SK-N-SH treated with all-trans-retinoic acid at 6 μM for 48 hours (cell line): ENCODE measurements at regions not wholly inside any gene's neighbourhood (a gene's known extent, or its start where the extent isn't known, plus 50 kb on each side); places are given as distances from the start of the nearest gene placed in this dataset.

Source experiments
- ATAC-seq: fragments of 200-7000 bp; cut with Tn5 transposase; 3 replicates; pipeline ENCODE4 v1.9.1; 2020; ENCODE audit warnings: mild to moderate bottlenecking, moderate library complexity
- BACH2 ChIP-seq: fragments of 250-450 bp; sonication (Bioruptor Pico); IDR thresholded peaks from 2 replicates; pipeline ENCODE4 v1.9.0; 2021; ENCODE audit warnings: mild to moderate bottlenecking, borderline replicate concordance
- CSDC2 ChIP-seq: fragments of 250-450 bp; sonication (Bioruptor Pico); IDR thresholded peaks from 2 replicates; pipeline ENCODE4 v1.5.0; 2020; ENCODE audit warnings: mild to moderate bottlenecking, moderate library complexity
- CSRNP3 ChIP-seq: fragments of 250-450 bp; sonication (Bioruptor Pico); IDR thresholded peaks from 2 replicates; pipeline ENCODE4 v1.5.1; 2021; ENCODE audit warnings: mild to moderate bottlenecking, moderate library complexity
- ESRRG ChIP-seq: fragments of 250-450 bp; sonication (Bioruptor Pico); IDR thresholded peaks from 2 replicates; pipeline ENCODE4 v1.6.1; 2021; ENCODE audit warnings: mild to moderate bottlenecking
- GLIS3 ChIP-seq: fragments of 250-450 bp; sonication (Bioruptor Pico); IDR thresholded peaks from 2 replicates; pipeline ENCODE4 v1.5.0; 2020; ENCODE audit warnings: mild to moderate bottlenecking, moderate library complexity
- ISL1 ChIP-seq: fragments of 250-450 bp; sonication (Bioruptor Pico); IDR thresholded peaks from 2 replicates; pipeline ENCODE4 v2.1.2; 2022; ENCODE audit warnings: mild to moderate bottlenecking, moderate library complexity
- OSR1 ChIP-seq: fragments of 250-450 bp; sonication (Bioruptor Pico); IDR thresholded peaks from 2 replicates; pipeline ENCODE4 v1.8.0; 2022; ENCODE audit warnings: moderate library complexity, mild to moderate bottlenecking, inconsistent platforms
- POU6F1 ChIP-seq: fragments of 250-450 bp; sonication (Bioruptor Pico); IDR thresholded peaks from 2 replicates; pipeline ENCODE4 v1.8.0; 2021; ENCODE audit warnings: low read depth, mild to moderate bottlenecking, moderate library complexity, borderline replicate concordance
- PPARA ChIP-seq: fragments of 250-450 bp; sonication (Bioruptor Pico); IDR thresholded peaks from 2 replicates; pipeline ENCODE4 v1.5.0; 2020; ENCODE audit warnings: mild to moderate bottlenecking, borderline replicate concordance
- RARB ChIP-seq: fragments of 250-450 bp; sonication (Bioruptor Pico); IDR thresholded peaks from 2 replicates; pipeline ENCODE4 v1.8.0; 2021; ENCODE audit warnings: mild to moderate bottlenecking, moderate library complexity
- SNAI2 ChIP-seq: fragments of 250-450 bp; sonication (Bioruptor Pico); IDR thresholded peaks from 2 replicates; pipeline ENCODE4 v1.5.0; 2020; ENCODE audit warnings: mild to moderate bottlenecking, moderate library complexity
- TCF4 ChIP-seq: fragments of 250-450 bp; sonication (Bioruptor Pico); IDR thresholded peaks from 2 replicates; pipeline ENCODE4 v1.8.0; 2021; ENCODE audit warnings: mild to moderate bottlenecking, moderate library complexity, borderline replicate concordance
- TOX ChIP-seq: fragments of 250-450 bp; sonication (Bioruptor Pico); IDR thresholded peaks from 2 replicates; pipeline ENCODE4 v1.8.0; 2021; ENCODE audit warnings: mild to moderate bottlenecking, moderate library complexity, borderline replicate concordance
- TSHZ2 ChIP-seq: fragments of 250-450 bp; sonication (Bioruptor Pico); IDR thresholded peaks from 2 replicates; pipeline ENCODE4 v1.5.0; 2020; ENCODE audit warnings: mild to moderate bottlenecking, moderate library complexity
- ZC3H10 ChIP-seq: fragments of 250-450 bp; sonication (Bioruptor Pico); IDR thresholded peaks from 2 replicates; pipeline ENCODE4 v1.5.1; 2021; ENCODE audit warnings: mild to moderate bottlenecking, moderate library complexity
- ZFP3 ChIP-seq: fragments of 250-450 bp; sonication (Bioruptor Pico); IDR thresholded peaks from 2 replicates; pipeline ENCODE4 v1.5.0; 2020; ENCODE audit warnings: mild to moderate bottlenecking, moderate library complexity
- ZFP30 ChIP-seq: fragments of 450-650 bp; formaldehyde crosslinking; IDR thresholded peaks from 2 replicates; pipeline ENCODE4 v1.5.0; 2022; ENCODE audit warnings: mild to moderate bottlenecking, moderate library complexity
- ZNF70 ChIP-seq: fragments of 450-650 bp; formaldehyde crosslinking; IDR thresholded peaks from 2 replicates; pipeline ENCODE4 v1.5.0; 2020; ENCODE audit warnings: mild to moderate bottlenecking, moderate library complexity
- ZNF8 ChIP-seq: fragments of 450-650 bp; formaldehyde crosslinking; IDR thresholded peaks from 2 replicates; pipeline ENCODE4 v1.5.0; 2020; ENCODE audit warnings: mild to moderate bottlenecking, moderate library complexity
- TF ChIP-seq, protein P1 (sequence below): fragments of 250-450 bp; sonication (Bioruptor Pico); IDR thresholded peaks from 2 replicates; pipeline ENCODE4 v1.5.1; 2020; ENCODE audit warnings: low read depth, mild to moderate bottlenecking, moderate library complexity

DNA sequence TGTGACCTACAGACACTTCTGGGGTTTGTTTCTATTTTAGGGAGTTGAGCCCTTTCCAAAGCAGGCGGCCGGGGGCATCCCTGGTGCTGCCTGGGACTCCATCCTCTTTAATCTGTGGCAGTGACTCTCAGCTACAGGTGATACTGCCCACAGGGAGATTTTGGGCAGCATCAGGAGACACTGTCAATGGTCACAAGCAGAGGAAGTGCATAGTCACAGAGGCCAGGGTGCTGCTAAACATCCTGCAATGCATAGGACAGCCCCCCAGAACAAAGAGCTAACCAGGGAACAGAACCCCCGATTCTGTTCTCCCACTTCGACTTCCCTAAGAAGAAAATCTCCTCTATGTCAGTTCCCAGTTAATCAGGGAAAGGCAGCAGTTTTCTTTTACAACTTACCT, 66.2 kb downstream of the TEX35 start:
- ATAC-seq = no peak

GRCh38 chr1:178579562-178579961, 66.7 kb downstream of the TEX35 start:
- TF ChIP-seq ZC3H10 (no peak), TSHZ2 (CRISPR knock-in tag) (no peak), RARB (no peak), OSR1 (CRISPR knock-in tag) (no peak), ZFP30 (CRISPR knock-in tag) (no peak), ZFP3 (no peak), ZNF8 (no peak), BACH2 (CRISPR knock-in tag) (no peak)
- TF ChIP-seq, protein P1, sequence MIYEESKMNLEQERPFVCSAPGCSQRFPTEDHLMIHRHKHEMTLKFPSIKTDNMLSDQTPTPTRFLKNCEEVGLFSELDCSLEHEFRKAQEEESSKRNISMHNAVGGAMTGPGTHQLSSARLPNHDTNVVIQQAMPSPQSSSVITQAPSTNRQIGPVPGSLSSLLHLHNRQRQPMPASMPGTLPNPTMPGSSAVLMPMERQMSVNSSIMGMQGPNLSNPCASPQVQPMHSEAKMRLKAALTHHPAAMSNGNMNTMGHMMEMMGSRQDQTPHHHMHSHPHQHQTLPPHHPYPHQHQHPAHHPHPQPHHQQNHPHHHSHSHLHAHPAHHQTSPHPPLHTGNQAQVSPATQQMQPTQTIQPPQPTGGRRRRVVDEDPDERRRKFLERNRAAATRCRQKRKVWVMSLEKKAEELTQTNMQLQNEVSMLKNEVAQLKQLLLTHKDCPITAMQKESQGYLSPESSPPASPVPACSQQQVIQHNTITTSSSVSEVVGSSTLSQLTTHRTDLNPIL (CRISPR knock-in tag) = no peak
- ATAC-seq = no peak

More for the DNA sequence above, 66.2 kb downstream of the TEX35 start:
- TF ChIP-seq ZFP3 (no peak), ESRRG (CRISPR knock-in tag) (no peak), ZNF8 (no peak), SNAI2 (no peak), ZFP30 (CRISPR knock-in tag) (no peak), PPARA (CRISPR knock-in tag) (no peak), POU6F1 (CRISPR knock-in tag) (no peak), ZNF70 (CRISPR knock-in tag) (no peak), ZC3H10 (no peak), CSDC2 (CRISPR knock-in tag) (no peak)

DNA sequence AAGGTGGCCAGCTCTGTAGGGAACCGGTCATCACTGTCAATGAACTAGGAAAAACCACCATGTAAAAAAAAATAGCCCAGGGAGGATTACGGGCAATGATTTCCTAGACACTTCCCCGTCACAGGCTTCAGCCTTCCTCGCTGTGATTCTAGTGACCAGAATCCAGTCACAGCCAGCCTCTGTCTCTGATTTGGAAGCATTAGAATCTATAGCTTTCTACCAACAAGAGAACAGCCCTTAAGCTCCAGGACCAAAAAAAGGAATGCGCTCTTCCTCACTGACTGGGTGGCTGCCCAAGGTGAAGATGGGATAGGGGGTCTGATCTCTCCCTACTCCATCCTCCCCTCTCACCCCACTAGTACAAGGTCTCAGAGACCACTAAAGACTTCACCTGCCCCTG, 67.2 kb downstream of the TEX35 start:
- no peak for TF ChIP-seq CSDC2 (CRISPR knock-in tag)
- TF ChIP-seq TOX = no peak
- TF ChIP-seq TCF4 (CRISPR knock-in tag) = no peak
- TF ChIP-seq SNAI2 = no peak
- no peak for TF ChIP-seq CSRNP3 (CRISPR knock-in tag)
- no peak for TF ChIP-seq ISL1 (CRISPR knock-in tag)
- no peak for ATAC-seq

- no peak for ATAC-seq
- TF ChIP-seq RARB (no peak), PPARA (CRISPR knock-in tag) (no peak), ISL1 (CRISPR knock-in tag) (no peak), ZFP30 (CRISPR knock-in tag) (no peak), ESRRG (CRISPR knock-in tag) (no peak), OSR1 (CRISPR knock-in tag) (no peak), CSDC2 (CRISPR knock-in tag) (no peak), POU6F1 (CRISPR knock-in tag) (no peak), GLIS3 (CRISPR knock-in tag) (no peak)
These were observed 68.0 kb downstream of the TEX35 start for GRCh38 chr1:178580876-178581275.
